Mucosa of descending colon (tissue), 3 donors: ENCODE measurements at regions not wholly inside any gene's neighbourhood (a gene's known extent, or its start where the extent isn't known, plus 50 kb on each side); places are given as distances from the start of the nearest gene placed in this dataset.

Experiments used
- ATAC-seq: fragments of 200-7000 bp; cut with Tn5 transposase; one replicate; pipeline ENCODE4 v1.9.1; 2020; ENCODE audit warnings: mild to moderate bottlenecking, moderate library complexity
- DNase-seq, 3 donors: peaks; one replicate each; pipeline ENCODE4 v3.0.0-alpha.2; 2020
- H3K36me3 ChIP-seq: fragments of 200-600 bp; one replicate; pipeline ENCODE4 v1.8.0; 2021; ENCODE audit warnings: low read depth, mild to moderate bottlenecking
- H3K4me1 ChIP-seq: fragments of 200-600 bp; one replicate; pipeline ENCODE4 v1.8.0; 2021; ENCODE audit warnings: low read depth, mild to moderate bottlenecking
- H3K4me3 ChIP-seq: fragments of 200-600 bp; one replicate; pipeline ENCODE4 v1.8.0; 2021; ENCODE audit warnings: mild to moderate bottlenecking
- H3K9me3 ChIP-seq: fragments of 200-600 bp; one replicate; pipeline ENCODE4 v1.8.0; 2021; ENCODE audit warnings: mild to moderate bottlenecking
- intact Hi-C, 2 donors: fragments of 100-400 bp; cut with DNase I in 1 of 2; cut with micrococcal nuclease in 1 of 2; formaldehyde crosslinking; loops; one replicate each; pipeline versions ENCODE4 v1.11.0 to v1.11.1; 2022; cut with DNase I, micrococcal nuclease
- TF ChIP-seq, protein P1 (sequence below): fragments of 200-600 bp; IDR thresholded peaks from one replicate; pipeline ENCODE4 v1.8.0; 2022; ENCODE audit warnings: antibody characterized with exemption, mild to moderate bottlenecking
- donor health status: DM: no; HTN: no; CAD: no; lungs with moderate emphysema.
- donor health status: DM: no; HTN: no; CAD: no.
- donor health status: DM: no; HTN: yes; CAD: no.

DNA sequence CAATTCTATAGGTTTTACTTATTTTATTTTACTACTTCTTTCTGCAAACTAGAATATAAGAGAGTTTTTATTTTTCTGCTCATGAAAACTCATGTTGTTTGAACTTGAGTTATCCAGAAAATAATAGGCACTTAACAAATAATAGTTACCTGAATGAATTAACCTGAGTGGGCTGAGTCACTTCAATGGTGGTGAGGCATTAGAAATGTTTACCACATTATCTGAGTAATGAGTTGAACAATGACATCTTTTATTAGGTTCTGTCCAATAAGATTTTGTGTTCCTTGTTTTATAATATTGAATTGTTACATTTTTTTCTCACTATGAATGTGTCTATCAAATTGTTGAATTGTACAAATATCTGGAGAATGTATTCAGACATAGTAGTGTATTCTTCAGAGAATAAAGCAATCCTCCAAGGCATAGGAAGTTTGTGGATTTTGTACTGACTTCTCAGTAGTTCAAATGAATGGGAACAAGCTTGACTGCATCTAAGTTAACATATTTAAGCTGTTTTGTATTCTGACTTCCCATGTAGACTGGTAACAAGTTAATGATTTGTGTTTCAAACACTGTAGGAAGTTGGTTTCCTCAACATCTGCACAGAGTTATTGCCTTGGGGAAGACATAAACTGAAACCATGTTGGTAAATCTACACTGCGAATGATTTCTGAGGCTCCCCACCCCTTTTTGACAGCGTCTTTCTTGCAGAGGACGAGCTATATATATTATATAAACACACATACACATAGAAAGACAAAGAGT lies 1808.9 kb upstream of the TENM3 start:
- TF ChIP-seq, protein P1, sequence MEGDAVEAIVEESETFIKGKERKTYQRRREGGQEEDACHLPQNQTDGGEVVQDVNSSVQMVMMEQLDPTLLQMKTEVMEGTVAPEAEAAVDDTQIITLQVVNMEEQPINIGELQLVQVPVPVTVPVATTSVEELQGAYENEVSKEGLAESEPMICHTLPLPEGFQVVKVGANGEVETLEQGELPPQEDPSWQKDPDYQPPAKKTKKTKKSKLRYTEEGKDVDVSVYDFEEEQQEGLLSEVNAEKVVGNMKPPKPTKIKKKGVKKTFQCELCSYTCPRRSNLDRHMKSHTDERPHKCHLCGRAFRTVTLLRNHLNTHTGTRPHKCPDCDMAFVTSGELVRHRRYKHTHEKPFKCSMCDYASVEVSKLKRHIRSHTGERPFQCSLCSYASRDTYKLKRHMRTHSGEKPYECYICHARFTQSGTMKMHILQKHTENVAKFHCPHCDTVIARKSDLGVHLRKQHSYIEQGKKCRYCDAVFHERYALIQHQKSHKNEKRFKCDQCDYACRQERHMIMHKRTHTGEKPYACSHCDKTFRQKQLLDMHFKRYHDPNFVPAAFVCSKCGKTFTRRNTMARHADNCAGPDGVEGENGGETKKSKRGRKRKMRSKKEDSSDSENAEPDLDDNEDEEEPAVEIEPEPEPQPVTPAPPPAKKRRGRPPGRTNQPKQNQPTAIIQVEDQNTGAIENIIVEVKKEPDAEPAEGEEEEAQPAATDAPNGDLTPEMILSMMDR = no peak
- no peak for DNase-seq
- Histone ChIP-seq H3K36me3 (no peaks in the 10 kb centered on the region), H3K9me3 (no peaks in the 10 kb centered on the region), H3K4me1 (no peaks in the 10 kb centered on the region), H3K4me3 (no peak overlapping the region)
- intact Hi-C loops = no loop called here
- ATAC-seq = no peak

DNA sequence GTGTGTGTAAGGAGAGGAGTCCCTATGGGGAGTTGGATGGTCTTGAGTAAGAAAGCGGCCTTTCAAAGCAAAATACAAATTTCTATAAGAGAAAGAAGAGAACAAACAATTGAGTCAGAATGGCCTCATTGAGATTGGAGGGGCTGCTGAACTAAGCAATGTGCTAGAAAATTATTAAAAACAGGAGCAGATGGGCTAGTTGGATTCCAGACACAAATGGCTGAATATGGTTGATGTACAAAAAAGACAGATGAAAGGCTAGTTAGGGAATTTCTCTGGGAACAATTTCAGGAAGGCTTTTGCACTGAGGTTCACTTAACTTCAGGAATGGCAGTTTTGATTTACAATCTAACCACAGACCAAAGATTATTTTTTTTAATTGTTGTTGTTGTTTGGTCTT lies 1806.8 kb upstream of the TENM3 start:
- H3K36me3 ChIP-seq = no peaks in the 10 kb centered on the region
- DNase-seq = no peak
- H3K4me3 ChIP-seq = no peak overlapping the region
- intact Hi-C loops = no loop called here
- H3K9me3 ChIP-seq = no peaks in the 10 kb centered on the region
- no peak for ATAC-seq
- no peaks in the 10 kb centered on the region for H3K4me1 ChIP-seq
- TF ChIP-seq, protein P1 = no peak

DNA sequence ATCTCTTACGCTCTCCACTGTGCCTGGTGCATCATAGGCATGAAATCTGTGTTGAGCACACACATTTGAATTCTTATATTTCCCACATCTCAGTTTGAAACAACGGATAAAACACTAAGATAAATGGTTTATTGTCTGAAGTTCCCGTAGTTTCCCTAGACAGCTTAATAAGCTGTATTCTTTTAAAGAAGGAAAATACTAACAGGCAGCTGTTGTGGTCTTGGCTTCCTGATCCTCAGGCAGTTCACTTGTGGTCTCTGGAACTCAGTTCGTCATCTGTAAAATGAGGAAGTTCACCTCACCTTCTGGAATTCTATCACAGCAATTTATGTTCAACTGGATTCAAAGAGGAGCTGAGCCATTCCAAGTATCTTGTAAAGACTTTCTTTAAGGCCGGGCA lies 1805.6 kb upstream of the TENM3 start:
- DNase-seq (no peak), ATAC-seq (no peak)
- TF ChIP-seq, protein P1 = no peak
- H3K9me3 ChIP-seq = no peaks in the 10 kb centered on the region
- H3K4me3 ChIP-seq = no peak overlapping the region
- H3K36me3 ChIP-seq = no peaks in the 10 kb centered on the region
- H3K4me1 ChIP-seq = no peaks in the 10 kb centered on the region
- intact Hi-C loops = no loop called here

DNA sequence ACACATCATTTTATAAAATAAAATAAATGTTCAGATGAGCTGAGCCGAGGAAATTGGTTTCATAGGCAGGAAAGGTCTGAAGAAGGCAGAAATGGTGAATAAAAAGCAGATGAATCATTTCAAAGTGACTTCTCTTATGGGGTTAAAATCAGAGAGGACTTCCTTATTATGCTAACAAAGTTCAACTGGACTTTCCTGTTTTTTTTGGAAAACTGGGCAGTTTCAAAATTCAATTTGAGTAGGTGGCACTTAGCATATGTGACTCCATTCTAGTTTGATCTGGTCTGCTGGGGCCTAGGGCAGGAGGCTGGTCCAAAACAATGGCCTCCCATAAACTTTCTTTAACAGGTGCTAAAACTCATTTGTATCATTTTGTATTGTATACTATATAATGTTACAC lies 1794.9 kb upstream of the TENM3 start:
- ATAC-seq (no peak), DNase-seq (no peak)
- intact Hi-C loops = no loop called here
- Histone ChIP-seq H3K4me3 (no peak overlapping the region), H3K36me3 (no peaks in the 10 kb centered on the region), H3K4me1 (no peaks in the 10 kb centered on the region), H3K9me3 (no peaks in the 10 kb centered on the region)
- TF ChIP-seq, protein P1 = no peak

DNA sequence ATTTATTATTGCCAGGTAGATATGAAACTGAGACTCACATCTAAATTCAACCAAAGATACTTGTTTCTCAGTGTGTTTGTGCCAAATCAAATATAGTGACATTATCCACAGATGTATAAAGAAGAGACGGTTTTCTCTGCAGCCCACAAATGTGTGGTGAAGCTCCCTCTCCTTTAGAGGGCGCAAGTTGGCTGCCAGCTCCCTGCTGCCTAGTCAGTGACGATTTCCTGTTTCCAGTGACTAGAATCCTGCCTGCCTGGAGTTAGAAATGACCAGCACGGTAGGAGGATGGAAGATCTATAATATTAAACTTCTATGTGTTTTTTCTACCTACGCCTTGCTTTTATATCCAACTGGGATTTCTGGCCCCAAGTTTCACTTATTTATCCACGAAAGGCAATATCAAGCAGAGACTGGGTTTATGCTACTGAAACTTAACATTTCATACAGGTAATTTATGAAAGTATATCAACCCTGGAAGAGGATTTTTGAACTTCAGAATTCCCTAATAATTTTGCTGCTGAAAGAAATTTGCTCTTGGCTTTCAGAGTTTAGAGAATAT lies 1793.7 kb upstream of the TENM3 start:
- intact Hi-C loops = no loop called here
- ATAC-seq = peak; percentile 37
- H3K9me3 ChIP-seq = no peaks in the 10 kb centered on the region
- TF ChIP-seq, protein P1 = no peak
- no peaks in the 10 kb centered on the region for H3K4me1 ChIP-seq
- no peaks in the 10 kb centered on the region for H3K36me3 ChIP-seq
- DNase-seq = no peak
- H3K4me3 ChIP-seq = no peak overlapping the region
